ENCODE measurements at regions not wholly inside any gene's neighbourhood (a gene's known extent, or its start where the extent isn't known, plus 50 kb on each side); places are given as distances from the start of the nearest gene placed in this dataset.

DNA sequence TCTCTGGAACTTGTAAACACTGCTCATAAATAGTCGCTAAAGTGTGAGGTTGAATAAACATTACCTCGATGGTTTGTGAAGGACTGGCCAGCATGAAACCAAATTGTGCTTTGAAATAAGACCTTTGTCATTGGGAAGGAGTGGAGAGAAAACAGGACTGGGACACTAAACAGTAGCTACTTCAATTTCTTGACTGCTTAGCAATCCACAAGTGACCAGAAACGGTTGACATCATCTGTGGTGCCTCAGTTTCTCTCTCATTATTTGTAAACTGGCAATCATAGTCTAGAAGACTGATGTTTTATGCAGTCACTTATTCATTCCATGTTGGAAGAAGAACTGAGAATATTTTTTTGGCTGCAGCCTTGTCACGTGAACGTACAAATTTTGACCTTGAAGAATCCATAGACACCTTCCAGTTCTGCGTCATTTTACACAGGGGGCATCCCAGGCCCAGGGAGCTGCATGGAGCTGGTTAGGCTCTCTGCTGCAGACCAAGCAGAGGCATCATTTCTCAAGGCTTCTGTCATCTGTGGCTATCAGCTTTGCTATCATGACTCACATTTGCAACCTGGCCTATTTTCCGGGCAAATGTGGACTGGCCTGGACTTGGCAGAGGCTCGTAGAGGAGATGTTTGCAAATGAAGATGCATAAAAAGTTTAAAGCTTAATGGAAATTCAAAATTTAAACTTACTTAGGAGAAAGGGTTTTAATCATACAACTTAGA, 391.8 kb downstream of the FGF9 start:
- peaks cover 0 to 12% of the 10 kb centered on the region in 2 donors for H3K9me3 Mint-ChIP-seq
- DNase-seq (ENCODE audit: low spot score in 2 of 2), result no peak
- peak overlapping the region; percentile 62 to 84 for H3K27ac Mint-ChIP-seq
- peaks cover 0 to 17% of the 10 kb centered on the region in 2 donors for H3K36me3 Mint-ChIP-seq
- peak in 1 of 2 donors; percentile 38 for ATAC-seq

- Mint-ChIP-seq H3K9me3 (peaks cover 0 to 9% of the 10 kb centered on the region in 2 donors), H3K36me3 (peaks cover 0 to 17% of the 10 kb centered on the region in 2 donors), H3K27ac (peak overlapping the region in 1 of 2 donors; percentile 56)
- no peak for ATAC-seq
- no peak for DNase-seq (ENCODE audit: low spot score in 2 of 2)
Observed at GRCh38 chr13:22063416-22064124, 392.7 kb downstream of the FGF9 start.

DNA sequence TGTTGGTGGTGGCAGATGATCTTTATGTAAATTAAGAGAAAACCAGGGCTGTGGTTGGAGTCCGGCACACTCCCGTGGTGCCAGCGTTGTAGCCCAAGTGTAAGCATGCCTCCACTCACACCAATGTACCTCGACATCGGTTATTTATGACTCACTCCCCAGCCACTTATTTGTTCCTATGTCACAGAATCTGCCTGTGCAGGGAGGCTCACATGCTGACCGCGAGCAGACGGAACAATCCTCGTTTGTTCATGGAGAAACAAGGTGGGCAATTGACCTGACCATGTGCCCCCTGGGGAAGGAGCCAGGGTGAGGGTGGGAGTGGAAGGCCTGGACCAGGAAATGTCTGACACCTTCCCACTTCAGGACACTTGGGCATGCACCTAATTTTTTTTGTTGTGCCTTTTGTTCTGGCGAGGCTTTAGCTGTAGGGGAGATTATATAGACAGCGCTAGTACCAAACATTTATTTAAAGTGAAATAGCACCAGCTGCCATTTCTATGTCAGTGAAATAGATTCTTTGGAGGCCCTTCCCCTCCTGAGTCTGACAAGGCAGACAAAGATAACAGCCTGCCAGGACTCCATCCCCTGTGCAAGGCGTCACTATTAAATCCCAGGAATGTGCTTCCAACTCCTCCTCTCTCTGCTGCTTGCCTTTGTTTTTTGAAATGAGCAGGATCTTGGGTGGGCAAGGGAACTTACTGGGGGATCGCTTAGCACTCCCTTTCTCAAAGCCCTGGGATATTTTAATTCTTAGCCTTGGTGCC, 394.2 kb downstream of the FGF9 start:
- no peak for ATAC-seq
- peaks cover 0 to 6% of the 10 kb centered on the region in 2 donors for H3K9me3 Mint-ChIP-seq
- peaks cover 0 to 17% of the 10 kb centered on the region in 2 donors for H3K36me3 Mint-ChIP-seq
- DNase-seq (ENCODE audit: low spot score in 2 of 2), result no peak
- H3K27ac Mint-ChIP-seq, result no peak overlapping the region

- Mint-ChIP-seq H3K27ac (peak overlapping the region; percentile 23 to 61), H3K36me3 (no peaks in the 10 kb centered on the region), H3K9me3 (peaks cover 0 to 5% of the 10 kb centered on the region in 2 donors)
- ATAC-seq (peak; percentile 21 to 44), DNase-seq (ENCODE audit: low spot score in 2 of 2) (no peak)
Observed at GRCh38 chr13:22073718-22074117, 402.8 kb downstream of the FGF9 start.

- Mint-ChIP-seq H3K27ac (peak overlapping the region; percentile 23 to 61), H3K36me3 (peaks cover 0 to 4% of the 10 kb centered on the region in 2 donors), H3K9me3 (peaks cover 0 to 12% of the 10 kb centered on the region in 2 donors)
- DNase-seq (ENCODE audit: low spot score in 2 of 2) (peak in 1 of 2 donors; percentile 13), ATAC-seq (peak; percentile 68 to 79)
Observed at GRCh38 chr13:22074403-22074802, 403.5 kb downstream of the FGF9 start.

DNA sequence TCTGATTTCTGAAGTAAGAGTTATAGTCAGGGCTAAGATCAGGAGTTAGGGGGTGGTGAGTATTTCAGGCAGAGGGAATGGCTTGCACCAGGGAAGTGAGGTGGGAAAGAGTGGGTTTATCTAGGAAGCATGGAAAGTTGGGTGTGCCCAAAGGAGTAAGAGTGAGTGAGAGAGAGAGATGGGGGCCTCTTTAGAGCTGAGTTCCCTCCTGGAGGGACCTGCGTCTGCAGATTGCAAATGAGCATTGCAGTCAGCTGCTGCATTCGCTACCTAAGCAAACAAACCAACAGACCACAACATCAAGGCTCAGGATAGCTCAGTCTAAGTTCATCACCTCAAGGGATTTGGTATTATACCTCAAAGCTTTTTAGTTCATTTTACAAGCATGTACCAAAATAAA, 405.8 kb downstream of the FGF9 start:
- peaks cover 0 to 13% of the 10 kb centered on the region in 2 donors for H3K9me3 Mint-ChIP-seq
- peaks cover 0 to 10% of the 10 kb centered on the region in 2 donors for H3K36me3 Mint-ChIP-seq
- ATAC-seq, result peak; percentile 8 to 44
- H3K27ac Mint-ChIP-seq, result peak overlapping the region in 1 of 2 donors; percentile 31
- DNase-seq (ENCODE audit: low spot score in 2 of 2), result no peak

- Mint-ChIP-seq H3K36me3 (peaks cover 0 to 10% of the 10 kb centered on the region in 2 donors), H3K9me3 (peaks cover 0 to 13% of the 10 kb centered on the region in 2 donors), H3K27ac (peak overlapping the region in 1 of 2 donors; percentile 25)
- peak; percentile 29 to 51 for ATAC-seq
- DNase-seq (ENCODE audit: low spot score in 2 of 2), result peak in 1 of 2 donors; percentile 14
Observed at GRCh38 chr13:22077205-22077683, 406.4 kb downstream of the FGF9 start.

GRCh38 chr13:22077764-22078163, 406.9 kb downstream of the FGF9 start:
- H3K27ac Mint-ChIP-seq, result peak overlapping the region in 1 of 2 donors; percentile 25
- ATAC-seq (peak; percentile 19 to 61), DNase-seq (ENCODE audit: low spot score in 2 of 2) (no peak)
- H3K36me3 Mint-ChIP-seq, result peaks cover 0 to 10% of the 10 kb centered on the region in 2 donors
- H3K9me3 Mint-ChIP-seq, result peaks cover 3 to 13% of the 10 kb centered on the region in 2 donors

DNA sequence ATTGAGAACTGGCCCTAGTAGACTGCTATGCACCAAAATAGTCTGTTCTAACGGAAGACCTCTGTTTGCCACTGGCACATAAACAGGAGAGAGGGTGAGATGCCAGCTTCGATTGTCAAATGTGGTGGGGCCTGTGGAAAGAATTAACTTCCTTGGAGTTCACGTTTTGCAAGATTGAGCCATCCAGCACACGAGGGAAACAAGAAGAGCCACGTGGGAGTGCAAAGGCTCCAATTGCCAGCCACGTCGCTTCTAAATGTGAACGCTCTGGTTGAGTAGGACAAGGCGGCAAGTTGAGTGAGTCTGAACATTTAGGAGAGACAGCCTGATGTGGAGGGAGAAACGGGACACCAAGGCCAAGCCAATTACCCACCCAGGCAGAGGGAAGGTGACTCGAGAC, 409.1 kb downstream of the FGF9 start:
- H3K9me3 Mint-ChIP-seq, result peaks cover 3 to 13% of the 10 kb centered on the region in 2 donors
- DNase-seq (ENCODE audit: low spot score in 2 of 2), result no peak
- ATAC-seq, result no peak
- H3K36me3 Mint-ChIP-seq, result peaks cover 0 to 10% of the 10 kb centered on the region in 2 donors
- H3K27ac Mint-ChIP-seq, result no peak overlapping the region

DNA sequence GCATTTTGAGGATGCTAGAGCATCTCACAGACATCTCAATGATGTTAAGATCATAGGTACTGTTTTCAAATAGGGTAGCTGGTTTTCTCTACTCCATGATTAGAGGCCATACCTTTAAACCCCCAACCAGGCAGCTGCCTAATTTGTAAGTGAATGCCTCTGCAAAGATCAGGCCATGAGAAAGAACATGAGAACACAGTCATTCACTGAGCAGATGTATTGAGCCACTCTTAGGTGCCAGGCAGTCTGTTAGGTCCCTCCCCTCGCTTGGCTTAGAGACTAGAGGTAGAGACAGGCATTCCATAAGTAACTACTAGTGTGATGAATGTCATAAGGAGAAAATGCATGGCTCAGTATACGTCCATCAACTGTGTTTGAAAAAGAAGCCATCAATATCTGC, 410.0 kb downstream of the FGF9 start:
- ATAC-seq (no peak), DNase-seq (ENCODE audit: low spot score in 2 of 2) (no peak)
- peaks cover 0 to 10% of the 10 kb centered on the region in 2 donors for H3K36me3 Mint-ChIP-seq
- H3K27ac Mint-ChIP-seq, result no peak overlapping the region
- H3K9me3 Mint-ChIP-seq, result peaks cover 3 to 13% of the 10 kb centered on the region in 2 donors

- no peak for DNase-seq (ENCODE audit: low spot score in 2 of 2)
- peaks cover 3 to 13% of the 10 kb centered on the region in 2 donors for H3K9me3 Mint-ChIP-seq
- peaks cover 0 to 10% of the 10 kb centered on the region in 2 donors for H3K36me3 Mint-ChIP-seq
- H3K27ac Mint-ChIP-seq, result no peak overlapping the region
- ATAC-seq, result no peak
Observed at GRCh38 chr13:22081430-22081829, 410.6 kb downstream of the FGF9 start.

GRCh38 chr13:22082030-22082429, 411.2 kb downstream of the FGF9 start:
- peaks cover 3 to 13% of the 10 kb centered on the region in 2 donors for H3K9me3 Mint-ChIP-seq
- ATAC-seq, result no peak
- no peak for DNase-seq (ENCODE audit: low spot score in 2 of 2)
- H3K27ac Mint-ChIP-seq, result no peak overlapping the region
- peaks cover 0 to 10% of the 10 kb centered on the region in 2 donors for H3K36me3 Mint-ChIP-seq

- H3K36me3 Mint-ChIP-seq, result peaks cover 0 to 10% of the 10 kb centered on the region in 2 donors
- no peak overlapping the region for H3K27ac Mint-ChIP-seq
- no peak for ATAC-seq
- no peak for DNase-seq (ENCODE audit: low spot score in 2 of 2)
- peaks cover 3 to 16% of the 10 kb centered on the region in 2 donors for H3K9me3 Mint-ChIP-seq
Observed at GRCh38 chr13:22082437-22083100, 411.7 kb downstream of the FGF9 start.

GRCh38 chr13:22085001-22085400, 414.1 kb downstream of the FGF9 start:
- DNase-seq (ENCODE audit: low spot score in 2 of 2) (no peak), ATAC-seq (no peak)
- peaks cover 0 to under 1% of the 10 kb centered on the region in 2 donors for H3K36me3 Mint-ChIP-seq
- peaks cover 3 to 8% of the 10 kb centered on the region in 2 donors for H3K9me3 Mint-ChIP-seq
- no peak overlapping the region for H3K27ac Mint-ChIP-seq

- Mint-ChIP-seq H3K36me3 (peaks cover 10 to 13% of the 10 kb centered on the region in 2 donors), H3K27ac (no peak overlapping the region)
- DNase-seq (ENCODE audit: low spot score in 2 of 2), result no peak
Observed at GRCh38 chr13:22086597-22087330, 415.9 kb downstream of the FGF9 start.

More at GRCh38 chr13:22086597-22087330, 415.9 kb downstream of the FGF9 start:
- ATAC-seq, result no peak
- H3K9me3 Mint-ChIP-seq, result peaks cover 3 to 8% of the 10 kb centered on the region in 2 donors
